Body of pancreas (tissue), 4 donors: ENCODE measurements at regions not wholly inside any gene's neighbourhood (a gene's known extent, or its start where the extent isn't known, plus 50 kb on each side); places are given as distances from the start of the nearest gene placed in this dataset.

Source experiments
- ATAC-seq: fragments of 150-250 bp; one replicate; pipeline ENCODE4 v1.9.1; 2016
- DNase-seq, 4 donors: peaks; one replicate each; pipeline ENCODE4 v3.0.0-alpha.2; 2019
- H3K27ac ChIP-seq, 4 donors: fragments of 200-600 bp; sonication (generic); 1 replicate in 3 of 4; 2 replicates in 1 of 4; pipeline versions ENCODE4 v1.5.1 to v1.6.1; 2016 to 2019; ENCODE audit warnings: mild to moderate bottlenecking in 1 of 4, mixed read lengths in 1 of 4, moderate library complexity in 1 of 4
- H3K27me3 ChIP-seq, 2 donors: fragments of 200-600 bp; sonication (generic); one replicate each; pipeline ENCODE4 v1.6.0; 2016; ENCODE audit warnings: mild to moderate bottlenecking in 1 of 2
- H3K36me3 ChIP-seq, 2 donors: fragments of 200-600 bp; sonication (generic); replicated peaks in 1 of 2; 2 replicates each; pipeline ENCODE4 v1.5.1; 2016; ENCODE audit warnings: low read depth in 2 of 2; ENCODE audit not compliant: insufficient read depth in 1 of 2
- H3K4me1 ChIP-seq: fragments of 200-600 bp; sonication (generic); one replicate; pipeline ENCODE4 v1.6.0; 2016
- H3K4me3 ChIP-seq, 2 donors: fragments of 200-600 bp; sonication (generic); 1 replicate in 1 of 2; 2 replicates in 1 of 2; pipeline ENCODE4 v1.5.1; 2016 to 2019
- H3K9me3 ChIP-seq, 3 donors: fragments of 200-600 bp; sonication (generic); 1 replicate in 2 of 3; 2 replicates in 1 of 3; pipeline ENCODE4 v1.5.1; 2016
- CTCF ChIP-seq, 7 experiments: fragments of 450-650 bp in 4 of 7; fragments of 200-600 bp in 3 of 7; sonication (generic) in 3 of 7; IDR thresholded peaks; one replicate each; pipeline ENCODE4 v1.5.1; 2016 to 2019; ENCODE audit warnings: antibody characterized with exemption in 7 of 7
- POLR2A ChIP-seq, 3 donors: fragments of 450-650 bp; IDR thresholded peaks; one replicate each; pipeline ENCODE4 v1.6.1; 2016; ENCODE audit warnings: antibody characterized with exemption in 3 of 3, mild to moderate bottlenecking in 2 of 3
- WGBS, 2 donors: methylation state at CpG; one replicate each; pipeline ENCODE4 v1.1.5; 2017; 5-methylcytosine and 5-hydroxymethylcytosine counted together
- intact Hi-C: fragments of 100-400 bp; cut with DNase I; formaldehyde crosslinking; loops from one replicate; pipeline ENCODE4 v1.15.1; 2023

- H3K36me3 ChIP-seq: no peaks in the 10 kb centered on the region
- no peak for TF ChIP-seq POLR2A (IDR thresholded peaks at IDR 0.05)
- TF ChIP-seq CTCF (IDR thresholded peaks at IDR 0.05): no peak
- intact Hi-C loops: no loop called here
- no peak overlapping the region for H3K4me3 ChIP-seq
- ATAC-seq (no peak), DNase-seq (no peak)
- WGBS, 2 donors: 58 to 64% methylated on average over 3 of the region's 3 CpGs
- no peaks in the 10 kb centered on the region for H3K4me1 ChIP-seq
- no peak overlapping the region for H3K27ac ChIP-seq
- H3K27me3 ChIP-seq: no peaks in the 10 kb centered on the region
- no peaks in the 10 kb centered on the region for H3K9me3 ChIP-seq
These were observed 167.5 kb upstream of the TOPAZ1 start for GRCh38 chr3:44074181-44074580.

GRCh38 chr3:44076221-44076829, 165.4 kb upstream of the TOPAZ1 start:
- no peaks in the 10 kb centered on the region for H3K4me1 ChIP-seq
- DNase-seq: no peak
- H3K4me3 ChIP-seq: no peak overlapping the region
- intact Hi-C loops: no loop called here
- H3K27me3 ChIP-seq: no peaks in the 10 kb centered on the region
- ATAC-seq: no peak
- TF ChIP-seq CTCF (IDR thresholded peaks at IDR 0.05) (no peak), POLR2A (IDR thresholded peaks at IDR 0.05) (no peak)
- no peaks in the 10 kb centered on the region for H3K9me3 ChIP-seq
- 54 to 80% methylated on average over 7 of the region's 7 CpGs for whole genome bisulfite sequencing, 2 donors
- H3K36me3 ChIP-seq: no peaks in the 10 kb centered on the region
- H3K27ac ChIP-seq: no peak overlapping the region

- Histone ChIP-seq H3K9me3 (no peaks in the 10 kb centered on the region), H3K36me3 (no peaks in the 10 kb centered on the region), H3K27me3 (no peaks in the 10 kb centered on the region), H3K27ac (no peak overlapping the region), H3K4me3 (no peak overlapping the region), H3K4me1 (no peaks in the 10 kb centered on the region)
- ATAC-seq (no peak), DNase-seq (peak in 1 of 4 donors; percentile 7)
- TF ChIP-seq POLR2A (IDR thresholded peaks at IDR 0.05) (no peak), CTCF (IDR thresholded peaks at IDR 0.05) (no peak)
- intact Hi-C loops: no loop called here
- WGBS, 2 donors: 39 to 43% methylated on average over 5 of the region's 5 CpGs
These were observed 164.4 kb upstream of the TOPAZ1 start for GRCh38 chr3:44077267-44077666.

- 73 to 78% methylated on average over 6 to 7 of the region's 7 CpGs for WGBS, 2 donors
- Histone ChIP-seq H3K4me3 (no peak overlapping the region), H3K27ac (no peak overlapping the region), H3K27me3 (no peaks in the 10 kb centered on the region), H3K4me1 (no peaks in the 10 kb centered on the region), H3K9me3 (no peaks in the 10 kb centered on the region), H3K36me3 (no peaks in the 10 kb centered on the region)
- intact Hi-C loops: no loop called here
- ATAC-seq (no peak), DNase-seq (no peak)
- TF ChIP-seq POLR2A (IDR thresholded peaks at IDR 0.05) (no peak), CTCF (IDR thresholded peaks at IDR 0.05) (no peak)
These were observed 162.8 kb upstream of the TOPAZ1 start for GRCh38 chr3:44078863-44079262.

GRCh38 chr3:44079916-44080315, 161.8 kb upstream of the TOPAZ1 start:
- WGBS, 2 donors: 78% methylated on average over 1 of the region's 1 CpG; no CpG with 5 or more reads in 1 of the 2 donors
- H3K4me3 ChIP-seq: no peak overlapping the region
- H3K27ac ChIP-seq: no peak overlapping the region
- no peaks in the 10 kb centered on the region for H3K36me3 ChIP-seq
- no peaks in the 10 kb centered on the region for H3K9me3 ChIP-seq
- no peaks in the 10 kb centered on the region for H3K27me3 ChIP-seq
- DNase-seq: no peak
- TF ChIP-seq POLR2A (IDR thresholded peaks at IDR 0.05) (no peak), CTCF (IDR thresholded peaks at IDR 0.05) (no peak)
- intact Hi-C loops: no loop called here
- no peak for ATAC-seq
- H3K4me1 ChIP-seq: no peaks in the 10 kb centered on the region
